Glomerular endothelial cell (primary cell): ENCODE measurements at regions not wholly inside any gene's neighbourhood (a gene's known extent, or its start where the extent isn't known, plus 50 kb on each side); places are given as distances from the start of the nearest gene placed in this dataset.

Experiments
- DNase-seq: peaks from one replicate; pipeline ENCODE4 v3.0.0-alpha.2; 2011; ENCODE audit warnings: low read depth, low spot score; ENCODE audit errors: extremely low read depth

DNA sequence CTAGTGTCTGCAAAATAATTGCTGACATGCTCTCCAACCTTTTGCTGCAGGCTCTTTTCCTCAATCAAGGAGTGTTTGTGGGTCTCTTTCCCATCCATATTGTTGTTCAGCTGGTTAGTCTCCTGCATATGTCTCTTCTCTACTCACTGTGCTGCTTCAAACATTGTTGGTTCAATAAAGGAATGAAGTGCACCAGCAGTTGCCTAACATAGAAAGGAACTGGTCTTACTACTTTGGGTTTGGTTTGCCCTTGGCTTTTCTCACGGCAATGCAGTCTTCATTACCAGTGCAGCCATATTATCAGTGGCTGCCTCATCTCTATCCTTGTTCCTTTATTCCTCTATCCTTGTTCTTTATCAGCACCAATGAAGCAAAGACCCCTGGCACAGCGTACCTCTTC lies 169.7 kb upstream of the TPK1 start:
- no peak for DNase-seq

DNA sequence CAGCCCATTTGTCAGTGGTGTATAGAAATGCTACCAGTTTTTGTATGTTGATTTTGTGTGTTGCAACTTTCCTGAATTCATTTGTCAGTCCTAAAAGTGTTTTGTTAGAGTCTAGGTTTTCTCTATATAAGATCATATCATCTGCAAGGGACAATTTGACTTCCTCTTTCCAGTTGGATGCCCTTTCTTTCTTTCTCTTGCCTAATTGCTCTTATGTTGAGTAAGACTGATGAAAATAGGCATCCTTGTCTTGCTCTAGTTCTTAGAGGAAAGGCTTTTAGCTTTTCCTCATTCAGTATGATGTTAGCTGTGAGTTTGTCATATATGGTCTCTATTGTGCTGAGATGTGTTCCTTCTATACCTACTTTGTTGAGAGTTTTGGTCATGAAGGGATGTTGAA lies 161.7 kb upstream of the TPK1 start:
- no peak for DNase-seq

DNA sequence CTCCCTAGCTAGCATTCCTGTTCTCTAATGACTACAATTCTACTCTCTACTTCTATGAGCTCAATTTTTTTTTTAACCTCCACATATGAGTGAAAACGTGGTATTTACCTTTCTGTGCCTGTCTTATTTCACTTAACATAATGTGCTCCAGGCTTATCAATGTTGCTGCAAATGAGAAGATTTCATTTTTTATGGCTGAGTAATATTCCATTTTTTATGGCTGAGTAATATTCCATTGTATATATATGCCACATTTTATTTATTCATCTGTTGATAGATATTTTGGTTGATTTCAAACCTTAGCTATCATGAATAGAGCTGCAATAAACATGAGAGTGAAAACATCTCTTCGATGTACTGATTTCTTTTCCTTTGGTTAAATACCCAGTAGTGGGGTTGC lies 159.6 kb upstream of the TPK1 start:
- no peak for DNase-seq

DNA sequence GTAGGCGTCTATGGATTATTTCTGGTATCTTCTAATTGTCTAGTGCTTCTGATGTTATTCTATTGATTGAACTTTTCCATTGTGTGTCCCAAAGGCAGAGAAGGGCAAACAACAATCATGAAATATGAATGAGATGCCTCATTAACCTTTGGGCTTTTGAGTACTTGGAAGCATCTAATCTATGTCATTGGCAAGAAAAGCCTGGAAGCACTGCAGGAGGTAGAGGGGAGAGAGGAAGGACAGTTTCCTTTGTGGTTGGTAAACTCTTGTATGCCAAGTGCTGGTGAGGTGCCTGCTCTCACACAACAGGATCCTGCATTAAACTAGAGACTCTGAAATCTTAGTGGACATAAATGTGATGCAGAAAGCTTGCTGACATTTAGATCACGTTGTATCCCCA lies 155.2 kb upstream of the TPK1 start:
- DNase-seq = no peak

- no peak for DNase-seq
These were observed 151.8 kb upstream of the TPK1 start for GRCh38 chr7:144987686-144988085.

DNA sequence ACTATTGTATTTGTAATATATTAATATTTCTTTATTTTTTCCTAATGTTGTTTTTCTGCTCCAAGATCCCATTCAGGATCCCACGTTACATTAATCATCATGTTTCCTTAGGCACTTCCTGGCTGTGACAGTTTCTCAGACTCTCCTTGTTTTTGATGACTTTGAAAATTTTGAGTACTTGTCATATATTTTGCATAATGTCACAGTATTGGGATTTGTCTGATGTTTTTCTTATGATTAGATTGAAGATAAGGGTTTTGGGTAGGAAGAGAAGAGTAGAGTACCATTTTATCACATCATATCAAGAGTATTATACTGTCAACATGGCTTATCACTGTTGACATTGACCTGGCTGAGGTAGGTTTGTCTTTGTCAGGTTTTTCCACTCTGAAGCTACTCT lies 146.3 kb upstream of the TPK1 start:
- DNase-seq = no peak

GRCh38 chr7:144975882-144976281 lies 140.0 kb upstream of the TPK1 start:
- DNase-seq = no peak

DNA sequence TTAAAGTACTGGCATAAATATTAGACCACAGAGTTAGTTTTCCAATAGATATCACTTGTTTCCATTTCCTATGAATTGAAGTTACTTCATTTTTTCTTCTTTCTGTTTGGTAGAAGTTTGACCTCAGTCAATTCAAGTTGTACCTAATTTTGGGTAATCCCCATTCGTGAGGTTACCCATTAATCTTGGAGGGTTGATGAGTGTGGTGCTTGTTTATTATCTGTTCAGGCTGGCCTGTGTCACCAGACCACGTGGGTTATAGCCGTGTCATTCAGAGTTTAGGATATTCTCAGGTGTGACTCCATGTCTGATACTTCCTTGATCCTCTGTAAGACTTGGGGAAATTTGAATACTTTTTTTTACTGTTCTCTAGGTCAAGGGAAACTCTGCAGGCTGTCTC lies 133.9 kb upstream of the TPK1 start:
- no peak for DNase-seq

GRCh38 chr7:144960763-144961162 lies 124.9 kb upstream of the TPK1 start:
- no peak for DNase-seq

- DNase-seq = no peak
These were observed 122.1 kb upstream of the TPK1 start for GRCh38 chr7:144957998-144958397.

DNA sequence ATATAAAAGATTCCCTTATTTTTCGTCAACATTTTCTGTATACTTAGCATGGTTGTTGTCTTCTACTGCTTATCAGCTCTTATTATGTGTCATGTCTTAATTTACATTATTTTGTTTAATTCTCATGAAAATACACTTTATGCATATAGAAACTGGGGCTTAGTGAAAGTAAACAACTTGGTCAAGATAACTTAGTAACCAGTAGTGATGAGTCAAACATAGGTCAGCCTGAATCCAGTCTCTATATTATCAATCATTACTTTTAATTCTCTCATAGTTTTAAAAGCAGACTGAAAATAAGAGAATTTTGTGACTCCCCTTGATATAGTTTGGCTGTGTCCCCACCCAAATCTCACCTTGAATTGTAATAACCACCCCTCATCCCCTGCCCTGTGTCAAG lies 119.6 kb upstream of the TPK1 start:
- DNase-seq = no peak

DNA sequence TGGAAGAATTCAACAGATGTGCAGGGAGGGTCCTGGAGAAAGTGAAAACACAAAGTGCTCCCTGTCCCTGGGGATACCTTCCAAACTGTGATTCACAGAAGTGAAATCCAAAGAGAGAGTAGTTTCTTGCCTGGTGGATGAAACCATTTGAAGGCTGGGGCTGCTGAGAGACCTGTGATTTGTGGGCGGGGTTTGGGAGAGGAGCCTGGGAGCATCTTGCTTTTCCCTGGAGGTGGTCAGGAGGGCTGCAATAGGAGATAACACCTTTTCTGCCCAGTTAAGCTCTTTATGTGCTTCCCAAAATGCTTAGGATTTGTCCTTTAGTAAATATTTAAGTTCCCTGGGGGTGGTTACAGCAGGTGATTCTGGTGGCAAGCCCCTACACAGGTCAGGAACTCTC lies 105.3 kb upstream of the TPK1 start:
- no peak for DNase-seq

- no peak for DNase-seq
These were observed 101.3 kb upstream of the TPK1 start for GRCh38 chr7:144937199-144937598.

DNA sequence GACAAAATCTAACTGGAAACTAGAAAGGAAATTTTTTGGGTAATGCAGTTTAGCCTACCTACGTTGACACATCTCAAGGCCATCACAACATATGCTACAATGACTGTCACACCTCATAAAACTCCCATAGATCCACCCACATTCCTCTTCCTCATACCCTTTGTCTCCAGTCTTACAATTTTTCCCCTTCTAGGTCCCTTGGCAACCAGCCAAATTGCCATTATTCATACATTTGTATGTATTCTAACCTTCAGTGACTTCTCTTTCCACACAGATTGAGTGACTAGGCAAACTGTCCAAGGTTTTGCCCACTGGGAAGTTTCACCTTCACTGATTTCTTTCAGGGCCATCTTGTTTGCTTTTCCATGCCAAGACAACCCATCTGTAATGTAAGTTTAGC lies 100.5 kb upstream of the TPK1 start:
- DNase-seq = no peak

- DNase-seq = no peak
These were observed 74.6 kb upstream of the TPK1 start for GRCh38 chr7:144910411-144910810.

DNA sequence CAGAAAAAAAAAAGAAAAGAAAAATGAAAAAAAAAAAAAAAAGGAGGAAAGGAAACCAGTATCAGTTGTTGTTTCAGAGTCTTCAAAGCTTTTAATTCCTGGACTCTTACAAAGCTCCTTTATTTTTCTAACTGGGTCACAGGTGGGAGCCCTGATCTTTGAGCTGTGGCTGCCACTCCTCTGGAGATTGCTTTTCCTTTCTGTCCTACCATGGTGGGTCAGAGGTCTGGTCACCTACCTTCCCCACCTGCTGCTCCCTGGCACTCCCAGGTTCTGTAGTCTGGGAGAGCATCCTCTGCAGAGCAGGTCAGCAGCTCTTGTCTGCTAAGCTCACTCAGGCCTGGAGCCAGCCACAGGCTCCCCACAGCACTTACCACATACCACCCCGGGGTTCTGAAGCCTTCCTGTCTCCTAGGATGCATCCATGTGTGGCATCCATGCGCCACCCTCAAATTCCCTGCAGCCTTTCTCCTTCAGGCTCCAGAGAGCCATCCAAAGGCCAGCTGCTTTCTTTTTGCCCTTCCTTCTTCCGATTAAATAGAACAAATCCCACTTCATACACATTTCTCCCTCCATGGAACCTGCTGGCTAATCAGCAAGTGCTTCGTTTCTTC lies 73.2 kb upstream of the TPK1 start:
- DNase-seq = no peak

- DNase-seq = no peak
These were observed 72.5 kb upstream of the TPK1 start for GRCh38 chr7:144908324-144908723.

- no peak for DNase-seq
These were observed 71.7 kb upstream of the TPK1 start for GRCh38 chr7:144907577-144907976.

DNA sequence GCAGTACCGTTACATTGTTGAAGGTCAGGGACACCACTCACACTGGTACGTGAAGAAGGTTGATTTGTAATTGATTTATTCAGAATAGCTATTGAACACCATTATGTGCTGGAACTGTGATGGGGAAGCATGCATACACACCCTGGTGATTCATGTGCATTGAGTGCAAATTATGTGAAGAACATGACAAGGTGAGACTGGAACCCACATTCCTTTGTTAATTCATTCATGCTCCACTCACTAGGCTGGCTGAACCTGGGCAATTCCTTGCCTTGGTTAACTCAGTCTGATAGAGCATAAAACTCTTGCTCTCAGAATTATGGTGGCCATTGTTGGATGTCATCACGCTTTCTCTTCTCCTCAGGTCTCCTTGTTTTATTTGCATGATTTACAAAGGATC lies 67.3 kb upstream of the TPK1 start:
- no peak for DNase-seq

DNA sequence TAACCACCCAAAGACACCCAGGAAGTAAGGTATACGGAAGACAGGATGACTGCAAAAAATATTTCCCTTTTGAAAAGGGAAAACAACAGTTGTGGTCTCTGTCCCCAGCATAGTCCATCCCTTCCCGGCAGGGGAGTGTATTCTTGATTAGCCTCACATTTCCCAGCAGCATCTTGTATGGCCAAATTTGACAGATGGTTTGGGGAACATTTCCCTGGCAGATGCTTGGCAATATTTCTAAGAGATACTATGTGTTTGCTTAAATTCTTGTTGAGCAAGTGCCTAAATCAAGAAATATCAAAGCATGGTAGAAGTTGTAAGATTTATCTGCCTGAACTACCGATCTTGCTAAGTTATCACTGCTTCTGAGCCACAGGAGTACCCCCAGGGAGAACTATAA lies 56.9 kb upstream of the TPK1 start:
- DNase-seq = no peak
